Heart right ventricle (tissue), 16 donors: ENCODE measurements at regions not wholly inside any gene's neighbourhood (a gene's known extent, or its start where the extent isn't known, plus 50 kb on each side); places are given as distances from the start of the nearest gene placed in this dataset.

Experiments used
- ATAC-seq, 8 donors: fragments of 200-7000 bp; cut with Tn5 transposase; one replicate each; pipeline ENCODE4 v1.9.1; 2020; ENCODE audit warnings: mild to moderate bottlenecking in 8 of 8, moderate library complexity in 8 of 8, moderate number of reproducible peaks in 1 of 8
- DNase-seq, 2 donors: peaks; one replicate each; pipeline ENCODE4 v3.0.0-alpha.2; 2020
- H3K27ac ChIP-seq, 10 donors: fragments of 200-600 bp; sonication (generic) in 2 of 10; one replicate each; pipeline versions ENCODE4 v1.5.0 to v1.8.0; 2020 to 2022; ENCODE audit warnings: mild to moderate bottlenecking in 3 of 10
- H3K27me3 ChIP-seq, 7 donors: fragments of 200-600 bp; one replicate each; pipeline ENCODE4 v1.8.0; 2021 to 2022; ENCODE audit warnings: mild to moderate bottlenecking in 2 of 7
- H3K36me3 ChIP-seq, 9 donors: fragments of 200-600 bp; sonication (generic) in 1 of 9; one replicate each; pipeline versions ENCODE4 v1.5.0 to v1.8.0; 2020 to 2022; ENCODE audit warnings: mild to moderate bottlenecking in 2 of 9
- H3K4me1 ChIP-seq, 9 donors: fragments of 200-600 bp; sonication (generic) in 1 of 9; one replicate each; pipeline versions ENCODE4 v1.5.0 to v1.8.0; 2020 to 2022; ENCODE audit warnings: mild to moderate bottlenecking in 4 of 9
- H3K4me3 ChIP-seq, 10 donors: fragments of 200-600 bp; sonication (generic) in 2 of 10; one replicate each; pipeline versions ENCODE4 v1.5.0 to v1.8.0; 2020 to 2022; ENCODE audit warnings: mild to moderate bottlenecking in 7 of 10, moderate library complexity in 2 of 10
- H3K9me3 ChIP-seq, 11 donors: fragments of 200-600 bp in 10 of 11; sonication (generic) in 2 of 11; one replicate each; pipeline versions ENCODE4 v1.5.0 to v1.8.0; 2013 to 2022; ENCODE audit warnings: mild to moderate bottlenecking in 2 of 11, control low read depth in 1 of 11, moderate library complexity in 1 of 11
- WGBS, 2 donors: extraction: QIAGEN DNeasy Blood & Tissue Kit; methylation state at CpG; one replicate each; pipeline ENCODE4 v1.1.7; 2013; ENCODE audit warnings: inconsistent platforms in 1 of 2; 5-methylcytosine and 5-hydroxymethylcytosine counted together
- intact Hi-C, 10 donors: fragments of 100-400 bp; cut with DNase I; formaldehyde crosslinking; loops; one replicate each; pipeline versions ENCODE4 v1.11.1 to v1.14.2; 2022
- TF ChIP-seq, protein P1 (sequence below), 9 donors: fragments of 200-600 bp; sonication (generic) in 2 of 9; IDR thresholded peaks; one replicate each; pipeline versions ENCODE4 v1.5.0 to v1.8.0; 2021 to 2022; ENCODE audit warnings: antibody characterized with exemption in 9 of 9, mild to moderate bottlenecking in 5 of 9, moderate library complexity in 1 of 9
- donor health status: Arrhythmogenic right ventricular cardiomyopathy.
- donor health status: ischemic (EF 13 %, LVEDD 7.1; RV severe dilation, severe dysfunction).
- donor health status: healthy with polysubstance abuse.
- donor health status: DM: no; HTN: yes; CAD: no.
- donor health status: DM: no; HTN: no; CAD: no.
- donor health status: ischemic (EF 25% LVEDD 6.9; RV normal size, moderate dysfunction).
- donor health status: ischemic (EF 25% LVEDD 5.7; RV mildly dilated, moderate dysfunction).
- donor health status: healthy.
- donor health status: DM: yes; HTN: yes; CAD: no.
- donor health status: Ischemic cardiomyopathy.
- donor health status: ischemic (EF 35%, LVEDD 5.7; RV mildly dilated, moderate dysfunction).
- donor health status: nonischemic (EF 11% LVEDD 7.7; RV severe dilation, severe dysfunction).
- donor health status: DM: yes; HTN: yes; CAD: no.
- donor health status: PGD.
- donor health status: ischemic (EF 29% LVEDD 5.4; RV normal size, mild dysfunction).
- donor health status: nonischemic (EF 23%, LVEDD 6.1; RV moderate dilation, normal function).

DNA sequence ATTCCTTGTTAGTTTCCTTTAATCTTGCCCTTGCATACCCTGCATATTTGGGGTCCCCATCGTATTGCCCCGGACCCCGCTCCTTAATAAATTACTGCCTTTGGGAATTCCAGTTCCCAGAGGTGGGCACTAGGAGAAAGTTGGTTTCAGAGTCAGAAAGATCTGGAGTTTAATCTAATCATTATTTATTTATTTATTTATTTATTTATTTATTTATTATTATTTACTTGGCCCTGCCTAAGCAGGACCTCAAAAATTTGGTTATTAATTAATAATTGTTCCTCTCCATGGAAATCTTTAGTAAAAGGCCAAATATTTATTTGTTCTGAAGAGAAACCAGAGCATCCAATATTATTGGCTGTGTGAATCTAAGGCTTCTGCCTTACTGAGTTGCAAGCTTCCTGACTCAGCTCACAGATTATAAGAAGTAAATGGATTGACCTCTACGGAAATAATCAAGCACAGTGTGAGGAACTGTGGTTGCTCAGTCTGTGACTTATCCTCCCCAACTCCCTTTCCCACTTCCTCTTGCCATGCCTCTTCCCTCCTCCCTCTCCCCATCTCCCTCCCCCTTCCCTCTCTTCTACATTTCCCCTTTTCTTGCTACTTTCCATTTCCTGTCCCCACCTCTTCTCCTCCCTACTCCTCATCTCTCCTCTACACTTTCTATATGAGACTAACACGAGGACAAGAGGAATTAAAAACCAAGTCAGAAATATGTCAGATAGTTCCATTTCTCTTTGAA, 61.5 kb upstream of the AP1S2 start:
- intact Hi-C loops = no loop called here
- TF ChIP-seq, protein P1, sequence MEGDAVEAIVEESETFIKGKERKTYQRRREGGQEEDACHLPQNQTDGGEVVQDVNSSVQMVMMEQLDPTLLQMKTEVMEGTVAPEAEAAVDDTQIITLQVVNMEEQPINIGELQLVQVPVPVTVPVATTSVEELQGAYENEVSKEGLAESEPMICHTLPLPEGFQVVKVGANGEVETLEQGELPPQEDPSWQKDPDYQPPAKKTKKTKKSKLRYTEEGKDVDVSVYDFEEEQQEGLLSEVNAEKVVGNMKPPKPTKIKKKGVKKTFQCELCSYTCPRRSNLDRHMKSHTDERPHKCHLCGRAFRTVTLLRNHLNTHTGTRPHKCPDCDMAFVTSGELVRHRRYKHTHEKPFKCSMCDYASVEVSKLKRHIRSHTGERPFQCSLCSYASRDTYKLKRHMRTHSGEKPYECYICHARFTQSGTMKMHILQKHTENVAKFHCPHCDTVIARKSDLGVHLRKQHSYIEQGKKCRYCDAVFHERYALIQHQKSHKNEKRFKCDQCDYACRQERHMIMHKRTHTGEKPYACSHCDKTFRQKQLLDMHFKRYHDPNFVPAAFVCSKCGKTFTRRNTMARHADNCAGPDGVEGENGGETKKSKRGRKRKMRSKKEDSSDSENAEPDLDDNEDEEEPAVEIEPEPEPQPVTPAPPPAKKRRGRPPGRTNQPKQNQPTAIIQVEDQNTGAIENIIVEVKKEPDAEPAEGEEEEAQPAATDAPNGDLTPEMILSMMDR (IDR thresholded peaks at IDR 0.05) = no peak
- DNase-seq (peak in 1 of 2 donors; percentile 8), ATAC-seq (peak in 7 of 8 donors; percentile 33 to 78 (median 61))
- WGBS, 2 donors = 51 to 69% methylated on average over 5 of the region's 5 CpGs
- Histone ChIP-seq H3K27ac (peak overlapping the region in 5 of 10 donors; percentile 4 to 67 (median 22)), H3K36me3 (no peaks in the 10 kb centered on the region), H3K9me3 (peaks cover 0 to 9% (median 0%) of the 10 kb centered on the region in 11 donors), H3K4me3 (no peak overlapping the region), H3K4me1 (peaks cover 0 to 36% (median 0%) of the 10 kb centered on the region in 9 donors), H3K27me3 (peaks cover 0 to 62% (median 0%) of the 10 kb centered on the region in 7 donors)

GRCh38 chrX:15914486-15914885, 59.9 kb upstream of the AP1S2 start:
- DNase-seq (no peak), ATAC-seq (no peak)
- peaks cover 0 to 64% (median 0%) of the 10 kb centered on the region in 7 donors for H3K27me3 ChIP-seq
- no peaks in the 10 kb centered on the region for H3K36me3 ChIP-seq
- 95 to 100% methylated on average over 1 of the region's 1 CpG for WGBS, 2 donors
- intact Hi-C loops = no loop called here
- H3K4me3 ChIP-seq = no peak overlapping the region
- H3K27ac ChIP-seq = no peak overlapping the region
- H3K9me3 ChIP-seq = peaks cover 0 to 9% (median 0%) of the 10 kb centered on the region in 11 donors
- peaks cover 0 to 40% (median 0%) of the 10 kb centered on the region in 9 donors for H3K4me1 ChIP-seq
- TF ChIP-seq, protein P1 (IDR thresholded peaks at IDR 0.05) = no peak

GRCh38 chrX:15913146-15913545, 58.5 kb upstream of the AP1S2 start:
- TF ChIP-seq, protein P1 (IDR thresholded peaks at IDR 0.05) = no peak
- intact Hi-C loops = no loop called here
- peaks cover 0 to 40% (median 0%) of the 10 kb centered on the region in 9 donors for H3K4me1 ChIP-seq
- H3K27me3 ChIP-seq = peaks cover 0 to 70% (median 0%) of the 10 kb centered on the region in 7 donors
- DNase-seq (no peak), ATAC-seq (no peak)
- H3K4me3 ChIP-seq = no peak overlapping the region
- no peaks in the 10 kb centered on the region for H3K36me3 ChIP-seq
- H3K27ac ChIP-seq = no peak overlapping the region
- H3K9me3 ChIP-seq = peaks cover 0 to 8% (median 0%) of the 10 kb centered on the region in 11 donors
- WGBS, 2 donors = 92 to 100% methylated on average over 1 of the region's 1 CpG

- TF ChIP-seq, protein P1 (IDR thresholded peaks at IDR 0.05) = no peak
- peak in 7 of 8 donors; percentile 30 to 76 (median 48) for ATAC-seq
- Histone ChIP-seq H3K4me3 (no peak overlapping the region), H3K27ac (no peak overlapping the region), H3K9me3 (no peaks in the 10 kb centered on the region), H3K36me3 (no peaks in the 10 kb centered on the region), H3K27me3 (peaks cover 0 to 63% (median 0%) of the 10 kb centered on the region in 7 donors), H3K4me1 (peaks cover 0 to 38% (median 0%) of the 10 kb centered on the region in 9 donors)
- DNase-seq = no peak
- intact Hi-C loops = no loop called here
- 91 to 97% methylated on average over 4 of the region's 4 CpGs for WGBS, 2 donors
Measured at GRCh38 chrX:15911734-15912550, 57.3 kb upstream of the AP1S2 start.
